Neural cell (in vitro differentiated cells): ENCODE measurements at regions not wholly inside any gene's neighbourhood (a gene's known extent, or its start where the extent isn't known, plus 50 kb on each side); places are given as distances from the start of the nearest gene placed in this dataset.
"Not testable (repeated sequence)": the region's sequence is repeated elsewhere in the genome, so short reads cannot be mapped to it uniquely, and the experiment has no call there.

Experiments used
- H2AFZ ChIP-seq: fragments of 200-600, 300-800 bp; sonication (generic), shearing (Covaris generic); 2 replicates; pipeline ENCODE4 v1.6.0; 2014; ENCODE audit warnings: low read depth, mild to moderate bottlenecking, antibody characterized with exemption, low read length, moderate library complexity
- H3F3A ChIP-seq: fragments of 200-600 bp; shearing (Covaris generic); 2 replicates; pipeline ENCODE4 v1.6.1; 2016; ENCODE audit warnings: mild to moderate bottlenecking, moderate library complexity, mixed read lengths, antibody characterized with exemption, low read length; ENCODE audit not compliant: insufficient read depth, poor library complexity, severe bottlenecking
- H3K27ac ChIP-seq: fragments of 200-600, 300-800 bp; sonication (generic), shearing (Covaris generic); 2 replicates; pipeline ENCODE4 v1.5.1; 2014; ENCODE audit warnings: mild to moderate bottlenecking, low read length, moderate library complexity
- H3K27me3 ChIP-seq: fragments of 300-800, 200-600 bp; sonication (generic), shearing (Covaris generic); 2 replicates; pipeline ENCODE4 v1.6.0; 2014; ENCODE audit warnings: mild to moderate bottlenecking, low read depth, low read length, moderate library complexity; ENCODE audit not compliant: insufficient read depth
- H3K36me3 ChIP-seq: fragments of 300-800, 200-600 bp; sonication (generic), shearing (Covaris generic); 2 replicates; pipeline ENCODE4 v1.5.1; 2014; ENCODE audit warnings: mild to moderate bottlenecking, antibody characterized with exemption, low read length, moderate library complexity; ENCODE audit not compliant: insufficient read depth
- H3K4me2 ChIP-seq: fragments of 300-800, 200-600 bp; sonication (generic), shearing (Covaris generic); 2 replicates; pipeline ENCODE4 v1.6.0; 2014; ENCODE audit warnings: mild to moderate bottlenecking, low read length
- H3K4me3 ChIP-seq: fragments of 300-800, 200-600 bp; sonication (generic), shearing (Covaris generic); 2 replicates; pipeline ENCODE4 v1.5.1; 2014; ENCODE audit warnings: mild to moderate bottlenecking, low read length, moderate library complexity
- H3K79me2 ChIP-seq: fragments of 200-600 bp; shearing (Covaris generic); replicated peaks from 2 replicates; pipeline ENCODE4 v1.6.0; 2014; ENCODE audit warnings: mild to moderate bottlenecking, low read length, moderate library complexity; ENCODE audit not compliant: insufficient read depth
- H3K9ac ChIP-seq: fragments of 300-800, 200-600 bp; sonication (generic), shearing (Covaris generic); 2 replicates; pipeline ENCODE4 v1.6.1; 2016; ENCODE audit warnings: mild to moderate bottlenecking, low read length, mixed read lengths
- H3K9me2 ChIP-seq: fragments of 200-600 bp; shearing (Covaris generic); 2 replicates; pipeline ENCODE4 v1.6.1; 2016; ENCODE audit warnings: mild to moderate bottlenecking, low read length, mixed read lengths; ENCODE audit not compliant: insufficient read depth
- H3K9me3 ChIP-seq: fragments of 200-600, 300-800 bp; sonication (generic), shearing (Covaris generic); 2 replicates; pipeline ENCODE4 v1.6.1; 2016; ENCODE audit warnings: mild to moderate bottlenecking, mixed run types, low read length, moderate library complexity, mixed read lengths
- H4K20me1 ChIP-seq: fragments of 200-600 bp; shearing (Covaris generic); 2 replicates; pipeline ENCODE4 v1.6.1; 2016; ENCODE audit warnings: mild to moderate bottlenecking, mixed run types; ENCODE audit not compliant: insufficient read depth
- EP300 ChIP-seq: fragments of 450-650 bp; conservative IDR thresholded peaks from 2 replicates; pipeline ENCODE4 v1.6.1; 2014; ENCODE audit warnings: antibody characterized with exemption, mild to moderate bottlenecking, moderate library complexity; ENCODE audit not compliant: poor library complexity, severe bottlenecking
- EZH2 ChIP-seq: fragments of 200-600, 300-800 bp; shearing (Covaris generic), sonication (generic); IDR thresholded peaks from 2 replicates; pipeline ENCODE4 v1.6.1; 2014; ENCODE audit warnings: antibody characterized with exemption, low read length, borderline replicate concordance, mild to moderate bottlenecking; ENCODE audit not compliant: insufficient read depth, poor library complexity, severe bottlenecking
- MXI1 ChIP-seq: fragments of 450-650 bp; conservative IDR thresholded peaks from 2 replicates; pipeline ENCODE4 v1.6.1; 2014; ENCODE audit warnings: antibody characterized with exemption, mild to moderate bottlenecking; ENCODE audit not compliant: poor library complexity, severe bottlenecking
- POLR2AphosphoS5 ChIP-seq: IDR thresholded peaks from 2 replicates; pipeline ENCODE4 v1.6.1; 2012
- RAD21 ChIP-seq: fragments of 450-650 bp; conservative IDR thresholded peaks from 2 replicates; pipeline ENCODE4 v1.6.1; 2014; ENCODE audit warnings: antibody characterized with exemption, mild to moderate bottlenecking, moderate library complexity
- SMC3 ChIP-seq: fragments of 450-650 bp; conservative IDR thresholded peaks from 2 replicates; pipeline ENCODE4 v1.6.1; 2014; ENCODE audit warnings: antibody characterized with exemption, mild to moderate bottlenecking, moderate library complexity; ENCODE audit not compliant: poor library complexity
- TAF1 ChIP-seq: IDR thresholded peaks from 2 replicates; pipeline ENCODE4 v1.6.1; 2012; ENCODE audit warnings: low read depth
- TF ChIP-seq, protein P1 (sequence below): fragments of 450-650 bp; IDR thresholded peaks from 2 replicates; pipeline ENCODE4 v1.5.1; 2014; ENCODE audit warnings: antibody characterized with exemption, mild to moderate bottlenecking, moderate library complexity; ENCODE audit not compliant: poor library complexity, severe bottlenecking
- TF ChIP-seq, protein P2 (sequence below): IDR thresholded peaks from 2 replicates; pipeline ENCODE4 v1.6.1; 2012; ENCODE audit warnings: borderline replicate concordance

DNA sequence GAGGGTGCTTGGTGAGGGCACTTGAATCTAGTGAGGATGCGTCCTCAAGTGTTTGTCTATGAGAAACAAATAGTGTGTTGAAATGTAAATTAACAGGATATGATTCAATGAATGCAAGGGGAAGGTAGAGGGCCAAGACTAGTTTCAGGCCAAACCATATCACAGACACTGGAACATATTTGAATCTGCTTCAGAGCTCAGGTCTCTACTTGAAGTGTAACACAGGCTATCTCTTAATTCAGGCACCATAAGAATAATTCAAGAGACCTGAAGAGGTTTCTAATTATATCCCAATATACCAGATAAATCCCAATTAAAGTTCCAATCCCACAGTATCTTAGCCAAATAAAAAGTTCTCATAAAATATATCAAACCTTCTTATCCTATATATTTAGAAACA is 146.5 kb upstream of the INTU start:
- TF ChIP-seq RAD21 (no peak), MXI1 (no peak)
- Histone ChIP-seq H3K27ac (no peak overlapping the region), H3K9me2 (no peaks in the 10 kb centered on the region), H3K9ac (no peak overlapping the region), H3K27me3 (no peaks in the 10 kb centered on the region), H3F3A (no peaks in the 10 kb centered on the region), H3K9me3 (no peaks in the 10 kb centered on the region), H3K79me2 (no peaks in the 10 kb centered on the region), H3K36me3 (no peaks in the 10 kb centered on the region), H3K4me3 (no peak overlapping the region), H3K4me2 (no peak overlapping the region), H2AFZ (no peak overlapping the region), H4K20me1 (no peaks in the 10 kb centered on the region)

DNA sequence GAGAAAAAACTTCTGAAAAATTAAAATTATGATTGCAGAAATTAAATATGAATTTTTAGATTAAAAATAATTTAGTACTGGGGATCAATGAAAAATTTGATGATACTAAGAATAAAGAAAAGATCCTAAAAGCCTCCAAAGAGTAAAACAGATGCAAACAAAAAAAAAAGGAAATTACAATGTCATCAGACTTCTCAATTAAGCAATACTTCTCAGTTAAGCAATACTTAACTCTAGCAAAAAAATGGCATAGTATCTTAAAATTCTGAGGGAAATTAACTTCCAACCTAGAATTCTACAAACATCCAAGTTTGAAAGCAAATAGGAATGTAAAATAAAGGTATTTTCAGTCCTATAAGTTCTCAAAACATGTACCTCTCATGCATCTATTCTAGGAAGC is 141.2 kb upstream of the INTU start:
- no peaks in the 10 kb centered on the region for H3K9me3 ChIP-seq
- no peaks in the 10 kb centered on the region for H4K20me1 ChIP-seq
- H3K27ac ChIP-seq = no peak overlapping the region
- H2AFZ ChIP-seq = no peak overlapping the region
- H3K9me2 ChIP-seq = no peaks in the 10 kb centered on the region
- TF ChIP-seq SMC3 = no peak
- TF ChIP-seq RAD21 = no peak
- TF ChIP-seq, protein P1, sequence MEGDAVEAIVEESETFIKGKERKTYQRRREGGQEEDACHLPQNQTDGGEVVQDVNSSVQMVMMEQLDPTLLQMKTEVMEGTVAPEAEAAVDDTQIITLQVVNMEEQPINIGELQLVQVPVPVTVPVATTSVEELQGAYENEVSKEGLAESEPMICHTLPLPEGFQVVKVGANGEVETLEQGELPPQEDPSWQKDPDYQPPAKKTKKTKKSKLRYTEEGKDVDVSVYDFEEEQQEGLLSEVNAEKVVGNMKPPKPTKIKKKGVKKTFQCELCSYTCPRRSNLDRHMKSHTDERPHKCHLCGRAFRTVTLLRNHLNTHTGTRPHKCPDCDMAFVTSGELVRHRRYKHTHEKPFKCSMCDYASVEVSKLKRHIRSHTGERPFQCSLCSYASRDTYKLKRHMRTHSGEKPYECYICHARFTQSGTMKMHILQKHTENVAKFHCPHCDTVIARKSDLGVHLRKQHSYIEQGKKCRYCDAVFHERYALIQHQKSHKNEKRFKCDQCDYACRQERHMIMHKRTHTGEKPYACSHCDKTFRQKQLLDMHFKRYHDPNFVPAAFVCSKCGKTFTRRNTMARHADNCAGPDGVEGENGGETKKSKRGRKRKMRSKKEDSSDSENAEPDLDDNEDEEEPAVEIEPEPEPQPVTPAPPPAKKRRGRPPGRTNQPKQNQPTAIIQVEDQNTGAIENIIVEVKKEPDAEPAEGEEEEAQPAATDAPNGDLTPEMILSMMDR = no peak
- TF ChIP-seq MXI1 = no peak
- TF ChIP-seq POLR2AphosphoS5 = no peak
- TF ChIP-seq, protein P2, sequence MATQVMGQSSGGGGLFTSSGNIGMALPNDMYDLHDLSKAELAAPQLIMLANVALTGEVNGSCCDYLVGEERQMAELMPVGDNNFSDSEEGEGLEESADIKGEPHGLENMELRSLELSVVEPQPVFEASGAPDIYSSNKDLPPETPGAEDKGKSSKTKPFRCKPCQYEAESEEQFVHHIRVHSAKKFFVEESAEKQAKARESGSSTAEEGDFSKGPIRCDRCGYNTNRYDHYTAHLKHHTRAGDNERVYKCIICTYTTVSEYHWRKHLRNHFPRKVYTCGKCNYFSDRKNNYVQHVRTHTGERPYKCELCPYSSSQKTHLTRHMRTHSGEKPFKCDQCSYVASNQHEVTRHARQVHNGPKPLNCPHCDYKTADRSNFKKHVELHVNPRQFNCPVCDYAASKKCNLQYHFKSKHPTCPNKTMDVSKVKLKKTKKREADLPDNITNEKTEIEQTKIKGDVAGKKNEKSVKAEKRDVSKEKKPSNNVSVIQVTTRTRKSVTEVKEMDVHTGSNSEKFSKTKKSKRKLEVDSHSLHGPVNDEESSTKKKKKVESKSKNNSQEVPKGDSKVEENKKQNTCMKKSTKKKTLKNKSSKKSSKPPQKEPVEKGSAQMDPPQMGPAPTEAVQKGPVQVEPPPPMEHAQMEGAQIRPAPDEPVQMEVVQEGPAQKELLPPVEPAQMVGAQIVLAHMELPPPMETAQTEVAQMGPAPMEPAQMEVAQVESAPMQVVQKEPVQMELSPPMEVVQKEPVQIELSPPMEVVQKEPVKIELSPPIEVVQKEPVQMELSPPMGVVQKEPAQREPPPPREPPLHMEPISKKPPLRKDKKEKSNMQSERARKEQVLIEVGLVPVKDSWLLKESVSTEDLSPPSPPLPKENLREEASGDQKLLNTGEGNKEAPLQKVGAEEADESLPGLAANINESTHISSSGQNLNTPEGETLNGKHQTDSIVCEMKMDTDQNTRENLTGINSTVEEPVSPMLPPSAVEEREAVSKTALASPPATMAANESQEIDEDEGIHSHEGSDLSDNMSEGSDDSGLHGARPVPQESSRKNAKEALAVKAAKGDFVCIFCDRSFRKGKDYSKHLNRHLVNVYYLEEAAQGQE = no peak
- TF ChIP-seq TAF1 = no peak
- TF ChIP-seq EZH2 = no peak
- no peak for TF ChIP-seq EP300
- no peaks in the 10 kb centered on the region for H3K27me3 ChIP-seq
- H3K79me2 ChIP-seq = no peaks in the 10 kb centered on the region
- H3F3A ChIP-seq = no peaks in the 10 kb centered on the region
- H3K36me3 ChIP-seq = no peaks in the 10 kb centered on the region
- no peak overlapping the region for H3K4me3 ChIP-seq
- no peak overlapping the region for H3K4me2 ChIP-seq
- H3K9ac ChIP-seq = no peak overlapping the region

DNA sequence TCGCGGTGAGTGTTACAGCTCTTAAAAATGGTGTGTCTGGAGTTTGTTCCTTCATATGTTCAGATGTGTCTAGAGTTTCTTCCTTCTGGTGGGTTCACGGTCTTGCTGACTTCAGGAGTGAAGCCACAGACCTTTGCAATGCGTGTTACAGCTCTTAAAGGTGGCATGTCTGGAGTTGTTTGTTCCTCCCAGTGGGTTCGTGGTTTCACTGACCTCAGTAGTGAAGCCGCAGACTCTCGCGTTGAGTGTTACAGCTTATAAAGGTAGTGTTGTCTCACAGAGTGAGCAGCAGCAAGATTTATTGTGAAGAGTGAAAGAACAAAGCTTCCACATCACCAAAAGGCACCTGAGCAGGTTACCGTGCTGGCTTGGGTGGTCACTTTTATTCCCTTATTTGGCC is 135.9 kb upstream of the INTU start:
- not testable (repeated sequence) for H4K20me1 ChIP-seq, H3K4me3 ChIP-seq, H3K9ac ChIP-seq, H3K36me3 ChIP-seq, H3K27me3 ChIP-seq, H3K4me2 ChIP-seq, H3F3A ChIP-seq, H3K9me3 ChIP-seq, H3K27ac ChIP-seq, H3K9me2 ChIP-seq, H3K79me2 ChIP-seq, H2AFZ ChIP-seq
